ENCODE measurements at regions not wholly inside any gene's neighbourhood (a gene's known extent, or its start where the extent isn't known, plus 50 kb on each side); places are given as distances from the start of the nearest gene placed in this dataset.

DNA sequence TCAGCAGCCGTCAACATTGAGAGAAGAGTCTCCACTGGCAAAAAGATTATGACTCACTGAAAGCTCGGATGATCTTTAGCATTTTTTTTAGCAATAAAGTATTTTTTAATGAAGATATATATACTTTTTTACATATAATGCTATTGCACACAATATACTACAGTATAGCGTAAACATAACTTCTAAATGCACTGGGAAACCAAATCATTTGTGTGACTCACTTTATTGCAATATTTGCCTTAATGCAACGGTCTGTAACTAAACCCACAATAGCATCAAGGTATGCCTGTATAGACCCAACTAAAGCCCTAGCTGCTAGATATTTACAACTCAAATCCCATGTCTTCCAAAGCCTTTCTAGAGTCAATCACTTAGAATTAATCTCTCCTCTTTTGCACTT is 52.3 kb upstream of the EDNRA start:
- no peak for DNase-seq (ENCODE audit: low spot score)

DNA sequence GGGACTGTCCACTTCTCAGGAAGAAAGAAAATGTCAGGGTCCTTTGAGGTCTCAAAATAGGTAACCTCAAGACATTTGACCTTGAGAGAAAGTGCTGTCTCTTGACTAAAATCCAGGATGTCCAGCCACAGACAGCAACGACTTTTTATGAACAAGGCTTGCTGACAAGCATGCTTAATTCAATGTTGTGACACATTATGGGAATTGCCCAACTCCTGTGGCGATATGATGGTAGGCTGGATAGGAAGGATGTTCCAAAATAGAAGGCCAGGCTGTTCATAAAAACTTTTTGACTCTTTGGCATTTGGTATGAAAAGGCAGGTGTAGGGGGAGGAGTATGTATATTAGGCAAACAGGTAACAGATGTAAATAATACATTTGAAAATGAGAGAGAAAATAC is 50.8 kb upstream of the EDNRA start:
- DNase-seq (ENCODE audit: low spot score): no peak

All from GM03348 (cell line).